HepG2 (cell line): ENCODE measurements at regions not wholly inside any gene's neighbourhood (a gene's known extent, or its start where the extent isn't known, plus 50 kb on each side); places are given as distances from the start of the nearest gene placed in this dataset.

ENCODE experiments used
- ATAC-seq: fragments of 200-7000 bp; cut with Tn5 transposase; 3 replicates; pipeline ENCODE4 v1.9.1; 2020; ENCODE audit warnings: mild to moderate bottlenecking, moderate library complexity
- BruUV-seq: library from RNA; stranded (reverse); fragments of 400-500 nt; replicated peaks from 2 replicates; lab custom pipeline; 2021; lab: Mats Ljungman, UMichigan
- CTCF ChIA-PET: fragments of 300-600 bp; formaldehyde crosslinking; extraction: SDS; loops from one replicate; lab custom pipeline; 2021; ENCODE audit warnings: low total read pairs, inconsistent platforms, low intra/inter-chr PET ratio; lab: Yijun Ruan, JAX
- POLR2A ChIA-PET: fragments of 350-600 bp; sonication (Branson Sonifier 250); formaldehyde crosslinking; loops from one replicate; lab custom pipeline; 2020; ENCODE audit warnings: antibody characterized with exemption, inconsistent platforms; lab: Yijun Ruan, JAX
- DNase-seq: peaks from one replicate; pipeline ENCODE4 v3.0.0-alpha.2; 2015; ENCODE audit warnings: low spot score
- FAIRE-seq: peaks from 3 replicates; lab custom pipeline; 2011; peaks lifted over from hg19 to GRCh38; lab: Jason Lieb, UNC
- H2AFZ ChIP-seq: one replicate; pipeline ENCODE4 v1.6.1; 2011; ENCODE audit warnings: low read length, inconsistent platforms
- H3K27ac ChIP-seq: fragments of 300-600 bp; 3 replicates; pipeline ENCODE4 v1.8.0; 2011; ENCODE audit warnings: mixed run types, mild to moderate bottlenecking, mixed read lengths, low read length, inconsistent platforms; ENCODE audit not compliant: insufficient read depth; ENCODE audit errors: extremely low read length
- H3K27me3 ChIP-seq, 2 experiments: fragments of 200-600 bp in 1 of 2; 2 replicates in 1 of 2; 3 replicates in 1 of 2; pipeline versions ENCODE4 v1.6.0 to v1.8.0; 2011; ENCODE audit warnings: low read length in 2 of 2, mild to moderate bottlenecking in 2 of 2, moderate library complexity in 2 of 2, inconsistent platforms in 1 of 2; ENCODE audit not compliant: insufficient read depth in 2 of 2, control insufficient read depth in 1 of 2
- H3K36me3 ChIP-seq, 2 experiments: fragments of 200-600 bp in 1 of 2; replicated peaks in 1 of 2; 2 replicates in 1 of 2; 3 replicates in 1 of 2; pipeline versions ENCODE4 v1.5.1 to v1.8.0; 2011; ENCODE audit warnings: low read length in 2 of 2, inconsistent platforms in 1 of 2; ENCODE audit not compliant: insufficient read depth in 2 of 2, control insufficient read depth in 1 of 2
- H3K4me1 ChIP-seq: 2 replicates; pipeline ENCODE4 v1.5.1; 2012; ENCODE audit warnings: low read length, inconsistent platforms; ENCODE audit not compliant: insufficient read depth
- H3K4me2 ChIP-seq: 2 replicates; pipeline ENCODE4 v1.6.0; 2011; ENCODE audit warnings: low read depth, low read length, inconsistent platforms
- H3K4me3 ChIP-seq, 3 experiments: fragments of 200-600 bp in 1 of 3; sonication (generic), shearing (Covaris generic) in 1 of 3; replicated peaks in 1 of 3; 2 replicates each; pipeline ENCODE4 v1.5.1; 2011 to 2016; ENCODE audit warnings: low read length in 3 of 3, inconsistent platforms in 2 of 3, low read depth in 2 of 3, mild to moderate bottlenecking in 2 of 3, control low read depth in 1 of 3, mixed read lengths in 1 of 3; ENCODE audit not compliant: insufficient read depth in 1 of 3
- H3K79me2 ChIP-seq: one replicate; pipeline ENCODE4 v1.6.1; 2011; ENCODE audit warnings: low read length, inconsistent platforms; ENCODE audit not compliant: insufficient read depth
- H3K9ac ChIP-seq: 2 replicates; pipeline ENCODE4 v1.6.0; 2011; ENCODE audit warnings: mild to moderate bottlenecking, low read depth, low read length, inconsistent platforms; ENCODE audit not compliant: insufficient read depth
- H3K9me3 ChIP-seq: 2 replicates; pipeline ENCODE4 v1.5.1; 2012; ENCODE audit warnings: mild to moderate bottlenecking, low read length
- H4K20me1 ChIP-seq: 2 replicates; pipeline ENCODE4 v1.6.0; 2011; ENCODE audit warnings: inconsistent platforms, mild to moderate bottlenecking, low read length, moderate library complexity; ENCODE audit not compliant: insufficient read depth
- CBFB ChIP-seq: sonication (generic); formaldehyde crosslinking; IDR thresholded peaks from 2 replicates; pipeline ENCODE4 v1.4.0; 2020; ENCODE audit warnings: missing genetic modification reagents
- CC2D1A ChIP-seq: sonication (generic); formaldehyde crosslinking; IDR thresholded peaks from 2 replicates; pipeline ENCODE4 v1.8.1; 2023; ENCODE audit warnings: mild to moderate bottlenecking, missing genetic modification reagents
- FLYWCH1 ChIP-seq: sonication (generic); formaldehyde crosslinking; IDR thresholded peaks from 2 replicates; pipeline ENCODE4 v1.8.1; 2023; ENCODE audit warnings: mild to moderate bottlenecking, missing genetic modification reagents
- HNF4A ChIP-seq: sonication (generic); formaldehyde crosslinking; IDR thresholded peaks from 2 replicates; pipeline ENCODE4 v1.4.0; 2020; ENCODE audit warnings: missing genetic modification reagents
- MAF1 ChIP-seq: sonication (generic); formaldehyde crosslinking; IDR thresholded peaks from 2 replicates; pipeline ENCODE4 v1.5.0; 2020; ENCODE audit warnings: missing genetic modification reagents, borderline replicate concordance
- PATZ1 ChIP-seq: sonication (generic); formaldehyde crosslinking; IDR thresholded peaks from 2 replicates; pipeline ENCODE4 v1.4.0; 2020; ENCODE audit warnings: missing genetic modification reagents
- ZBTB42 ChIP-seq: sonication (generic); formaldehyde crosslinking; IDR thresholded peaks from 2 replicates; pipeline ENCODE4 v1.5.0; 2020; ENCODE audit warnings: mild to moderate bottlenecking, missing genetic modification reagents
- ZNF138 ChIP-seq: sonication (generic); formaldehyde crosslinking; IDR thresholded peaks from 2 replicates; pipeline ENCODE4 v1.5.0; 2020; ENCODE audit warnings: mild to moderate bottlenecking, low read depth, missing genetic modification reagents
- ZNF331 ChIP-seq: sonication (generic); formaldehyde crosslinking; IDR thresholded peaks from 2 replicates; pipeline ENCODE4 v1.4.0; 2020; ENCODE audit warnings: missing genetic modification reagents
- ZNF33A ChIP-seq: sonication (generic); formaldehyde crosslinking; IDR thresholded peaks from 2 replicates; pipeline ENCODE4 v1.5.1; 2020; ENCODE audit warnings: missing genetic modification reagents, mild to moderate bottlenecking, moderate library complexity, borderline replicate concordance
- ZNF512B ChIP-seq: sonication (generic); formaldehyde crosslinking; IDR thresholded peaks from 2 replicates; pipeline ENCODE4 v1.5.1; 2020; ENCODE audit warnings: missing genetic modification reagents, mild to moderate bottlenecking, borderline replicate concordance
- ZNF513 ChIP-seq: sonication (generic); formaldehyde crosslinking; conservative IDR thresholded peaks from 2 replicates; pipeline ENCODE4 v1.5.0; 2020; ENCODE audit warnings: missing genetic modification reagents
- ZNF609 ChIP-seq: sonication (generic); formaldehyde crosslinking; IDR thresholded peaks from 2 replicates; pipeline ENCODE4 v1.4.0; 2020; ENCODE audit warnings: mild to moderate bottlenecking, missing genetic modification reagents, borderline replicate concordance
- WGBS: methylation state at CpG from one replicate; pipeline ENCODE4 v1.1.6; 2017; ENCODE audit warnings: low lambda C conversion rate; 5-methylcytosine and 5-hydroxymethylcytosine counted together
- in situ Hi-C: cut with HindIII; loops from 2 replicates; pipeline ENCODE4 v1.10.0; 2017; ENCODE audit warnings: low pct_unique_long_range_greater_than_20kb; ENCODE audit not compliant: extremely low pct_ligation_motif_present
- intact Hi-C: fragments of 100-400 bp; cut with micrococcal nuclease; formaldehyde crosslinking; loops from one replicate; pipeline ENCODE4 v1.10.0; 2022; ENCODE audit not compliant: unreplicated experiment

GRCh38 chr7:131800008-131800407, 243.6 kb upstream of the PODXL start (continued):
- no peak for TF ChIP-seq ZNF512B (CRISPR knock-in tag)

GRCh38 chr7:131797841-131798240, 241.4 kb upstream of the PODXL start:
- CTCF ChIA-PET = no interaction called here
- no peak for TF ChIP-seq CC2D1A (CRISPR knock-in tag)
- no peak for TF ChIP-seq ZNF609 (CRISPR knock-in tag)
- no peak for TF ChIP-seq ZBTB42 (CRISPR knock-in tag)
- no peak for TF ChIP-seq HNF4A (CRISPR knock-in tag)
- no peak for TF ChIP-seq ZNF33A (CRISPR knock-in tag)
- no peak for TF ChIP-seq FLYWCH1 (CRISPR knock-in tag)
- TF ChIP-seq ZNF513 (CRISPR knock-in tag) = no peak
- TF ChIP-seq ZNF138 (CRISPR knock-in tag) = no peak
- no peak for TF ChIP-seq MAF1 (CRISPR knock-in tag)
- no peak for TF ChIP-seq PATZ1
- no peak for TF ChIP-seq ZNF331 (CRISPR knock-in tag)
- TF ChIP-seq CBFB (CRISPR knock-in tag) = no peak

More at GRCh38 chr7:131797841-131798240, 241.4 kb upstream of the PODXL start:
- H3K4me2 ChIP-seq = no peak overlapping the region
- no peaks in the 10 kb centered on the region for H3K4me1 ChIP-seq
- H3K9me3 ChIP-seq = no peaks in the 10 kb centered on the region
- H3K9ac ChIP-seq = no peak overlapping the region
- DNase-seq (no peak), ATAC-seq (no peak), FAIRE-seq (no peak)
- no peaks in the 10 kb centered on the region for H4K20me1 ChIP-seq
- H3K4me3 ChIP-seq = no peak overlapping the region
- H3K79me2 ChIP-seq = no peaks in the 10 kb centered on the region
- H3K27me3 ChIP-seq = peaks cover 2 to 9% of the 10 kb centered on the region in 2 experiments; a peak in 1 of 5 replicates
- 5% methylated on average over 4 of the region's 4 CpGs for WGBS
- in situ Hi-C loops (no loop called here), intact Hi-C loops (no loop called here)
- no TSS peak for BruUV-seq
- POLR2A ChIA-PET = no interaction called here
- H3K27ac ChIP-seq = no peak overlapping the region
- no peaks in the 10 kb centered on the region for H3K36me3 ChIP-seq
- no peak overlapping the region for H2AFZ ChIP-seq
